AG04449 (cell line): ENCODE measurements at regions not wholly inside any gene's neighbourhood (a gene's known extent, or its start where the extent isn't known, plus 50 kb on each side); places are given as distances from the start of the nearest gene placed in this dataset.
A peak's percentile ranks its signal among the peaks of the same experiment; 100 is the strongest.
"Not testable (repeated sequence)": the region's sequence is repeated elsewhere in the genome, so short reads cannot be mapped to it uniquely, and the experiment has no call there.

ENCODE experiments used
- CTCF ChIA-PET: fragments of 350-600 bp; formaldehyde crosslinking; extraction: SDS; loops from one replicate; lab custom pipeline; 2021; ENCODE audit warnings: antibody characterized with exemption; lab: Yijun Ruan, JAX
- POLR2A ChIA-PET: fragments of 400-600, 350-600 bp; formaldehyde crosslinking; extraction: SDS; loops from one replicate; lab custom pipeline; 2020; ENCODE audit warnings: antibody characterized with exemption, inconsistent platforms; lab: Yijun Ruan, JAX
- DNase-seq: peaks from one replicate; pipeline ENCODE4 v3.0.0-alpha.2; 2010; ENCODE audit warnings: low read depth, low spot score
- H3K4me3 ChIP-seq: 2 replicates; pipeline ENCODE4 v1.5.1; 2011; ENCODE audit warnings: low read depth, mild to moderate bottlenecking, control low read depth, low read length
- CTCF ChIP-seq: IDR thresholded peaks from one replicate; pipeline ENCODE4 v1.5.1; 2011; ENCODE audit warnings: mild to moderate bottlenecking, moderate library complexity, low read length, control low read depth, inconsistent platforms; ENCODE audit not compliant: insufficient read depth; ENCODE audit errors: missing control alignments

- no peak overlapping the region for H3K4me3 ChIP-seq
- TF ChIP-seq CTCF = no peak
- DNase-seq = no peak
- ChIA-PET POLR2A (no interaction called here), CTCF (interaction anchor here (8.2 to 10.1 kb wide), 2 partner anchors 195 to 320 kb away, joined by 58 to 206 read pairs; no protein-coding TSS in a partner anchor)
Observed at GRCh38 chr4:83964996-83965541, 429.2 kb downstream of the GPAT3 start.

GRCh38 chr4:83962492-83962891, 426.6 kb downstream of the GPAT3 start:
- H3K4me3 ChIP-seq = no peak overlapping the region
- ChIA-PET CTCF (interaction anchor here (0.7 to 10.1 kb wide), 9 partner anchors 10 to 318 kb away, joined by 3 to 206 read pairs (median 6); no protein-coding TSS in a partner anchor), POLR2A (no interaction called here)
- no peak for TF ChIP-seq CTCF
- no peak for DNase-seq

- ChIA-PET CTCF (interaction anchor here (0.6 to 10.1 kb wide), 11 partner anchors 12 to 317 kb away, joined by 3 to 206 read pairs (median 6); no protein-coding TSS in a partner anchor), POLR2A (no interaction called here)
- no peak for DNase-seq
- no peak overlapping the region for H3K4me3 ChIP-seq
- TF ChIP-seq CTCF = peak; percentile 17
Observed at GRCh38 chr4:83961575-83961974, 425.7 kb downstream of the GPAT3 start.

- ChIA-PET CTCF (interaction anchor here (1.1 to 10.1 kb wide), 4 partner anchors 10 to 314 kb away, joined by 3 to 206 read pairs (median 47); no protein-coding TSS in a partner anchor), POLR2A (no interaction called here)
- DNase-seq = no peak
- TF ChIP-seq CTCF = no peak
- no peak overlapping the region for H3K4me3 ChIP-seq
Observed at GRCh38 chr4:83959160-83959559, 423.3 kb downstream of the GPAT3 start.

GRCh38 chr4:83947830-83948193, 411.9 kb downstream of the GPAT3 start:
- no peak for TF ChIP-seq CTCF
- DNase-seq = no peak
- no peak overlapping the region for H3K4me3 ChIP-seq
- POLR2A ChIA-PET = no interaction called here
- CTCF ChIA-PET = interaction anchor here (4.8 to 6.0 kb wide), 2 partner anchors 14 to 177 kb away, joined by 19 to 36 read pairs; no protein-coding TSS in a partner anchor

GRCh38 chr4:83947125-83947829, 411.4 kb downstream of the GPAT3 start:
- ChIA-PET CTCF (interaction anchor here (1.0 to 6.0 kb wide), 3 partner anchors 14 to 176 kb away, joined by 3 to 36 read pairs (median 19); no protein-coding TSS in a partner anchor), POLR2A (no interaction called here)
- H3K4me3 ChIP-seq = no peak overlapping the region
- DNase-seq = no peak
- no peak for TF ChIP-seq CTCF

- DNase-seq, POLR2A ChIA-PET, CTCF ChIA-PET, H3K4me3 ChIP-seq: not testable (repeated sequence)
Observed at GRCh38 chr4:83943691-83944090, 407.8 kb downstream of the GPAT3 start.
